Prostate gland (tissue), 2 donors: ENCODE measurements at regions not wholly inside any gene's neighbourhood (a gene's known extent, or its start where the extent isn't known, plus 50 kb on each side); places are given as distances from the start of the nearest gene placed in this dataset.

Source experiments
- CTCF ChIP-seq, 4 experiments: fragments of 200-600 bp in 2 of 4; fragments of 450-650 bp in 2 of 4; sonication (generic) in 2 of 4; IDR thresholded peaks; 1 replicate in 3 of 4; 2 replicates in 1 of 4; pipeline ENCODE4 v1.5.1; 2016 to 2019; ENCODE audit warnings: antibody characterized with exemption in 4 of 4, mild to moderate bottlenecking in 2 of 4, moderate library complexity in 2 of 4
- POLR2AphosphoS5 ChIP-seq: sonication (generic); formaldehyde crosslinking; IDR thresholded peaks from one replicate; pipeline ENCODE4 v1.6.1; 2017; ENCODE audit warnings: antibody characterized with exemption

DNA sequence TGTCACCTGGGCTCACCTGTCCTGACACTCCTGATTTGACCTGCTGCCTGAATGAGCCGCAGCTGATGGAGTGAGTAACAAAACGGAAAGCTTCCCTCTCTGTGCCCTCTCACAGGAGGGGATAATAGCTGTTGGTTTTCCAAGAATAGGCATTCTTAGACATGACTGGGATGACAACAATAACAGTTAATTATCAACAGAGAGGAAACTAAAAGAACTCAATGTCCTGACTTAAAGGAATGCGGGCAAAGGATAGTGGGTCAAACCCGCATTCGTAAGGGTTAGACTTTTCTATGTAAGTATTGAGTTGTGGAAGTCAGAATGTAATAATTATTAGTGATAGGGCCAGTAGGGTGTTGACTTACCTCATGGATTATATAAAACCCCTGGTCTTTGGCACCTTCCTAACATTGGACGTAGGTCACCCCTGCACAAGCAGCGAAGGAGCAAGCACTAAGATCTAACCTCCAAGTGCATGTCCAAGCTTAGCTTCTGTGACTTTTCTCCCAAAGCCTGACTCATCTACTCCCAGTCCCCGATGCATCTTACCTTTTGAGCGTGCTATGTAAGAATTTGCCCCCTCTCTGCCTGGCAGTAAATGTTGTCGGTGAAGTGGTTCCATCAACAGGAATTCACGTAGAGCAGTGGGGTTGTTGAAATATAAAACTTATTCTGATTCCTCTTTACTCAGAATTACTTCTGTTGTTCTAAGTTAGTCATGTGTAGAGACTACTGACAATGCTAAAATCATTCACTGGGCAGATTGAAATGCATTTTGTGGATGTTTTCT is 442.3 kb downstream of the FGF9 start:
- TF ChIP-seq CTCF (IDR thresholded peaks at IDR 0.05) (no peak), POLR2AphosphoS5 (no peak)
